HepG2 (cell line): ENCODE measurements at regions not wholly inside any gene's neighbourhood (a gene's known extent, or its start where the extent isn't known, plus 50 kb on each side); places are given as distances from the start of the nearest gene placed in this dataset.

Experiments
- ATAC-seq: fragments of 200-7000 bp; cut with Tn5 transposase; 3 replicates; pipeline ENCODE4 v1.9.1; 2020; ENCODE audit warnings: mild to moderate bottlenecking, moderate library complexity
- BruUV-seq: library from RNA; stranded (reverse); fragments of 400-500 nt; replicated peaks from 2 replicates; lab custom pipeline; 2021; lab: Mats Ljungman, UMichigan
- CTCF ChIA-PET: fragments of 300-600 bp; formaldehyde crosslinking; extraction: SDS; loops from one replicate; lab custom pipeline; 2021; ENCODE audit warnings: low total read pairs, inconsistent platforms, low intra/inter-chr PET ratio; lab: Yijun Ruan, JAX
- POLR2A ChIA-PET: fragments of 350-600 bp; sonication (Branson Sonifier 250); formaldehyde crosslinking; loops from one replicate; lab custom pipeline; 2020; ENCODE audit warnings: antibody characterized with exemption, inconsistent platforms; lab: Yijun Ruan, JAX
- DNase-seq: peaks from one replicate; pipeline ENCODE4 v3.0.0-alpha.2; 2015; ENCODE audit warnings: low spot score
- FAIRE-seq: peaks from 3 replicates; lab custom pipeline; 2011; peaks lifted over from hg19 to GRCh38; lab: Jason Lieb, UNC
- H2AFZ ChIP-seq: one replicate; pipeline ENCODE4 v1.6.1; 2011; ENCODE audit warnings: low read length, inconsistent platforms
- H3K27ac ChIP-seq: fragments of 300-600 bp; 3 replicates; pipeline ENCODE4 v1.8.0; 2011; ENCODE audit warnings: mixed run types, mild to moderate bottlenecking, mixed read lengths, low read length, inconsistent platforms; ENCODE audit not compliant: insufficient read depth; ENCODE audit errors: extremely low read length
- H3K27me3 ChIP-seq, 2 experiments: fragments of 200-600 bp in 1 of 2; 2 replicates in 1 of 2; 3 replicates in 1 of 2; pipeline versions ENCODE4 v1.6.0 to v1.8.0; 2011; ENCODE audit warnings: low read length in 2 of 2, mild to moderate bottlenecking in 2 of 2, moderate library complexity in 2 of 2, inconsistent platforms in 1 of 2; ENCODE audit not compliant: insufficient read depth in 2 of 2, control insufficient read depth in 1 of 2
- H3K36me3 ChIP-seq, 2 experiments: fragments of 200-600 bp in 1 of 2; replicated peaks in 1 of 2; 2 replicates in 1 of 2; 3 replicates in 1 of 2; pipeline versions ENCODE4 v1.5.1 to v1.8.0; 2011; ENCODE audit warnings: low read length in 2 of 2, inconsistent platforms in 1 of 2; ENCODE audit not compliant: insufficient read depth in 2 of 2, control insufficient read depth in 1 of 2
- H3K4me1 ChIP-seq: 2 replicates; pipeline ENCODE4 v1.5.1; 2012; ENCODE audit warnings: low read length, inconsistent platforms; ENCODE audit not compliant: insufficient read depth
- H3K4me2 ChIP-seq: 2 replicates; pipeline ENCODE4 v1.6.0; 2011; ENCODE audit warnings: low read depth, low read length, inconsistent platforms
- H3K4me3 ChIP-seq, 3 experiments: fragments of 200-600 bp in 1 of 3; sonication (generic), shearing (Covaris generic) in 1 of 3; replicated peaks in 1 of 3; 2 replicates each; pipeline ENCODE4 v1.5.1; 2011 to 2016; ENCODE audit warnings: low read length in 3 of 3, inconsistent platforms in 2 of 3, low read depth in 2 of 3, mild to moderate bottlenecking in 2 of 3, control low read depth in 1 of 3, mixed read lengths in 1 of 3; ENCODE audit not compliant: insufficient read depth in 1 of 3
- H3K79me2 ChIP-seq: one replicate; pipeline ENCODE4 v1.6.1; 2011; ENCODE audit warnings: low read length, inconsistent platforms; ENCODE audit not compliant: insufficient read depth
- H3K9ac ChIP-seq: 2 replicates; pipeline ENCODE4 v1.6.0; 2011; ENCODE audit warnings: mild to moderate bottlenecking, low read depth, low read length, inconsistent platforms; ENCODE audit not compliant: insufficient read depth
- H3K9me3 ChIP-seq: 2 replicates; pipeline ENCODE4 v1.5.1; 2012; ENCODE audit warnings: mild to moderate bottlenecking, low read length
- H4K20me1 ChIP-seq: 2 replicates; pipeline ENCODE4 v1.6.0; 2011; ENCODE audit warnings: inconsistent platforms, mild to moderate bottlenecking, low read length, moderate library complexity; ENCODE audit not compliant: insufficient read depth
- ATF4 ChIP-seq, 2 experiments: fragments of 450-650 bp in 1 of 2; sonication (generic) in 1 of 2; formaldehyde crosslinking; IDR thresholded peaks; 2 replicates each; pipeline versions ENCODE4 v1.5.0 to v1.8.0; 2020 to 2022; ENCODE audit warnings: mild to moderate bottlenecking in 1 of 2, missing genetic modification reagents in 1 of 2
- BCL3 ChIP-seq: sonication (generic); formaldehyde crosslinking; IDR thresholded peaks from 2 replicates; pipeline ENCODE4 v1.5.1; 2020; ENCODE audit warnings: mild to moderate bottlenecking, missing genetic modification reagents, moderate library complexity
- CEBPG ChIP-seq: IDR thresholded peaks from 2 replicates; pipeline ENCODE4 v1.6.1; 2016
- E2F1 ChIP-seq: sonication (generic); formaldehyde crosslinking; IDR thresholded peaks from 2 replicates; pipeline ENCODE4 v1.5.0; 2020; ENCODE audit warnings: missing genetic modification reagents
- IRF9 ChIP-seq: sonication (generic); formaldehyde crosslinking; IDR thresholded peaks from 2 replicates; pipeline ENCODE4 v1.8.0; 2022; ENCODE audit warnings: missing genetic modification reagents, mild to moderate bottlenecking, borderline replicate concordance
- MAF1 ChIP-seq: sonication (generic); formaldehyde crosslinking; IDR thresholded peaks from 2 replicates; pipeline ENCODE4 v1.5.0; 2020; ENCODE audit warnings: missing genetic modification reagents, borderline replicate concordance
- MAFF ChIP-seq: IDR thresholded peaks from 2 replicates; pipeline ENCODE4 v1.6.1; 2011; ENCODE audit warnings: low read depth, low read length, improper control_type of control experiment
- MLLT10 ChIP-seq: sonication (generic); formaldehyde crosslinking; IDR thresholded peaks from 2 replicates; pipeline ENCODE4 v1.4.0; 2020; ENCODE audit warnings: missing genetic modification reagents
- NFKBIZ ChIP-seq: IDR thresholded peaks from 2 replicates; pipeline ENCODE4 v1.6.1; 2018; ENCODE audit warnings: missing genetic modification reagents, missing compliant biosample characterization
- SALL2 ChIP-seq: sonication (generic); formaldehyde crosslinking; IDR thresholded peaks from 2 replicates; pipeline ENCODE4 v1.8.1; 2023; ENCODE audit warnings: mild to moderate bottlenecking, missing genetic modification reagents, inconsistent platforms
- ZBTB7B ChIP-seq: sonication (generic); formaldehyde crosslinking; IDR thresholded peaks from 2 replicates; pipeline ENCODE4 v1.4.0; 2020; ENCODE audit warnings: missing genetic modification reagents
- ZFP36L1 ChIP-seq: sonication (generic); formaldehyde crosslinking; IDR thresholded peaks from 2 replicates; pipeline ENCODE4 v1.8.0; 2022; ENCODE audit warnings: mild to moderate bottlenecking, missing genetic modification reagents, moderate library complexity
- ZMYM4 ChIP-seq: sonication (generic); formaldehyde crosslinking; IDR thresholded peaks from 2 replicates; pipeline ENCODE4 v1.8.1; 2023; ENCODE audit warnings: mild to moderate bottlenecking, missing genetic modification reagents
- ZNF12 ChIP-seq: sonication (generic); formaldehyde crosslinking; IDR thresholded peaks from 2 replicates; pipeline ENCODE4 v1.5.0; 2020; ENCODE audit warnings: missing genetic modification reagents
- ZNF326 ChIP-seq: sonication (generic); formaldehyde crosslinking; IDR thresholded peaks from 2 replicates; pipeline ENCODE4 v1.4.0; 2020; ENCODE audit warnings: missing genetic modification reagents, borderline replicate concordance
- ZNF343 ChIP-seq: sonication (generic); formaldehyde crosslinking; IDR thresholded peaks from 2 replicates; pipeline ENCODE4 v1.4.0; 2020; ENCODE audit warnings: mild to moderate bottlenecking, missing genetic modification reagents
- ZNF503 ChIP-seq: sonication (generic); formaldehyde crosslinking; IDR thresholded peaks from 2 replicates; pipeline ENCODE4 v1.4.0; 2020; ENCODE audit warnings: missing genetic modification reagents
- ZSCAN20 ChIP-seq: sonication (generic); formaldehyde crosslinking; IDR thresholded peaks from 2 replicates; pipeline ENCODE4 v1.4.0; 2020; ENCODE audit warnings: missing genetic modification reagents, mild to moderate bottlenecking, borderline replicate concordance
- ZSCAN25 ChIP-seq: sonication (generic); formaldehyde crosslinking; IDR thresholded peaks from 2 replicates; pipeline ENCODE4 v1.8.0; 2022; ENCODE audit warnings: mild to moderate bottlenecking, missing genetic modification reagents
- ZSCAN29 ChIP-seq: sonication (generic); formaldehyde crosslinking; conservative IDR thresholded peaks from 2 replicates; pipeline ENCODE4 v1.4.0; 2020; ENCODE audit warnings: mild to moderate bottlenecking, missing genetic modification reagents
- WGBS: methylation state at CpG from one replicate; pipeline ENCODE4 v1.1.6; 2017; ENCODE audit warnings: low lambda C conversion rate; 5-methylcytosine and 5-hydroxymethylcytosine counted together
- in situ Hi-C: cut with HindIII; loops from 2 replicates; pipeline ENCODE4 v1.10.0; 2017; ENCODE audit warnings: low pct_unique_long_range_greater_than_20kb; ENCODE audit not compliant: extremely low pct_ligation_motif_present
- intact Hi-C: fragments of 100-400 bp; cut with micrococcal nuclease; formaldehyde crosslinking; loops from one replicate; pipeline ENCODE4 v1.10.0; 2022; ENCODE audit not compliant: unreplicated experiment

- Histone ChIP-seq H3K9ac (no peak overlapping the region), H3K36me3 (no peaks in the 10 kb centered on the region), H3K4me1 (peaks cover 15% of the 10 kb centered on the region), H3K27ac (no peak overlapping the region), H2AFZ (no peak overlapping the region), H3K9me3 (no peaks in the 10 kb centered on the region), H4K20me1 (no peaks in the 10 kb centered on the region), H3K27me3 (peaks cover 18 to 45% of the 10 kb centered on the region in 2 experiments), H3K4me3 (no peak overlapping the region), H3K4me2 (no peak overlapping the region), H3K79me2 (no peaks in the 10 kb centered on the region)
- intact Hi-C loops (no loop called here), in situ Hi-C loops (no loop called here)
- ChIA-PET POLR2A (no interaction called here), CTCF (no interaction called here)
- FAIRE-seq, result no peak
- DNase-seq, result no peak
- ATAC-seq, result no peak
- BruUV-seq, result no TSS peak
- WGBS, result 55% methylated on average over 4 of the region's 7 CpGs
- no peak for TF ChIP-seq ZNF343 (CRISPR knock-in tag)
- no peak for TF ChIP-seq ATF4 (CRISPR knock-in tag; IDR thresholded peaks at IDR 0.05)
- TF ChIP-seq E2F1 (CRISPR knock-in tag), result no peak
- TF ChIP-seq MLLT10 (CRISPR knock-in tag), result no peak
- TF ChIP-seq ZSCAN25 (CRISPR knock-in tag), result no peak
- no peak for TF ChIP-seq BCL3 (CRISPR knock-in tag)
- TF ChIP-seq SALL2 (CRISPR knock-in tag), result no peak
- TF ChIP-seq MAFF, result no peak
- no peak for TF ChIP-seq NFKBIZ (CRISPR knock-in tag)
- no peak for TF ChIP-seq ZMYM4 (CRISPR knock-in tag)
- TF ChIP-seq IRF9 (CRISPR knock-in tag), result no peak
- no peak for TF ChIP-seq ZNF326 (CRISPR knock-in tag)
- TF ChIP-seq ZSCAN20 (CRISPR knock-in tag), result no peak
- no peak for TF ChIP-seq ZFP36L1 (CRISPR knock-in tag)
- no peak for TF ChIP-seq ZBTB7B (CRISPR knock-in tag)
- TF ChIP-seq ZNF503 (CRISPR knock-in tag), result no peak
- no peak for TF ChIP-seq ZSCAN29
- TF ChIP-seq CEBPG (CRISPR knock-in tag), result no peak
- no peak for TF ChIP-seq ZNF12
- TF ChIP-seq MAF1 (CRISPR knock-in tag), result no peak
Observed at GRCh38 chr5:172567294-172567693, 73.8 kb upstream of the NEURL1B start.
